ENCODE measurements at regions not wholly inside any gene's neighbourhood (a gene's known extent, or its start where the extent isn't known, plus 50 kb on each side); places are given as distances from the start of the nearest gene placed in this dataset.

DNA sequence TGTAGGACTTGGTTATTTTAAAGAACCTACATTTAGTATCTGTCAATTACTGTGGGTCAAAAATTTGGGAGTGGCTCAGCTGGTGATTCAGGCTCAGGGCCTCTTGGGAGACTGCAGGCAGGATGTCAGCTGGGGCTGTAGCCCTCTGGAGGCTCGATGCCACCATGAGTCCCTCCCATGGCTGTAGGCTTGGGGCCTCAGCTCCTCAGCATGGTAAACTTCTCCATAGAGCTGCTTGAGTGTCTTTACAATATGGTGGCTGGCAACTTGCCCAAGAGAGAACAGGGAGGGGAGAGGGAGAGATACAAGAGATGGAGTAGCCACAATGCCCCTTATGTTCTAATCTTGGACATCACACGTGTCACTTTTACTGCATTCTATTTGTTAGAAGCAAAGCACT, 470.4 kb downstream of the CDH26 start (continued):
- TF ChIP-seq, protein P1, sequence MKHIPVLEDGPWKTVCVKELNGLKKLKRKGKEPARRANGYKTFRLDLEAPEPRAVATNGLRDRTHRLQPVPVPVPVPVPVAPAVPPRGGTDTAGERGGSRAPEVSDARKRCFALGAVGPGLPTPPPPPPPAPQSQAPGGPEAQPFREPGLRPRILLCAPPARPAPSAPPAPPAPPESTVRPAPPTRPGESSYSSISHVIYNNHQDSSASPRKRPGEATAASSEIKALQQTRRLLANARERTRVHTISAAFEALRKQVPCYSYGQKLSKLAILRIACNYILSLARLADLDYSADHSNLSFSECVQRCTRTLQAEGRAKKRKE (CRISPR knock-in tag; IDR thresholded peaks at IDR 0.05; ENCODE audit: low read depth), result no peak

DNA sequence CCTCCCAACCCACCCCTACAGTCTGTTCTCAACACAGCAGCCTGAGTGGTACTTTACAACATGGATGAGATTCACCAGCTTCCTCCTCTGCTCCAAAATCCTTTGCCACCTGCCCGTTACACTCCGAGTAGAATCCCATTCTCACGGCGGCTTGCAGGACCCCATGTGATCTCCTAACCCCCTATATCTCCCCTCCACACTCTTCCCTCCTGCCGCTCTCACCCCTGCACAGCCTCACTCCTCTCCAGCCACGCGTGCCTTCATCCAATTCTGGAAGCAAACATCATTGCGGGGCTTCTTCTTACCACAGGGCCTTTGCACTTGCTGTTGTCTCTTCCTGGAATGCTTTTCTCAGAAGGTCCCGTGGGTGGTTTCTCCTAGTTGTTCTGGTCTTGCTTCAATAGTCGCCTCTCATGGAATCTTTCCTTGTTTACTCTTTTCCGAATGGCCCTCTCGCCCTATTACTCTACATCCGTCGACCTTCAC, 472.3 kb downstream of the CDH26 start:
- 27% methylated on average over 14 of the region's 14 CpGs for WGBS (ENCODE audit: missing lambda C conversion rate)
- H3K9me3 ChIP-seq, result no peaks in the 10 kb centered on the region
- H3K4me3 ChIP-seq, result no peak overlapping the region
- TF ChIP-seq ZFP36 (IDR thresholded peaks at IDR 0.05; ENCODE audit: borderline replicate concordance, partially characterized antibody) (no peak), TP53 (CRISPR knock-in tag; IDR thresholded peaks at IDR 0.05) (no peak), FOXS1 (CRISPR knock-in tag; IDR thresholded peaks at IDR 0.05) (no peak), BHLHE40 (IDR thresholded peaks at IDR 0.05; ENCODE audit: low read depth, low read length) (no peak), CBX8 (IDR thresholded peaks at IDR 0.05) (no peak), RCOR1 (IDR thresholded peaks at IDR 0.05; ENCODE audit: low read depth, low read length) (no peak), KDM1A (IDR thresholded peaks at IDR 0.05; ENCODE audit: low read depth) (no peak), PHF8 (IDR thresholded peaks at IDR 0.05; ENCODE audit: borderline replicate concordance, low read depth) (no peak), HEYL (CRISPR knock-in tag; IDR thresholded peaks at IDR 0.05) (no peak), FOSB (CRISPR knock-in tag; IDR thresholded peaks at IDR 0.05) (no peak), HOXA7 (CRISPR knock-in tag; IDR thresholded peaks at IDR 0.05) (no peak)
- H3K4me2 ChIP-seq, result no peak overlapping the region
- no peaks in the 10 kb centered on the region for H3K4me1 ChIP-seq
- DNase-seq (ENCODE audit: low read depth in 1 of 2, low spot score in 1 of 2), result no peak
- POLR2A ChIA-PET, result no interaction called here
- H3K27ac ChIP-seq, result no peak overlapping the region
- CTCF ChIA-PET, result interaction anchor here (0.7 kb wide), 1 partner anchor 167 kb away, joined by 3 read pairs; no protein-coding TSS in a partner anchor
- no peak for ATAC-seq
- no peak for FAIRE-seq

DNA sequence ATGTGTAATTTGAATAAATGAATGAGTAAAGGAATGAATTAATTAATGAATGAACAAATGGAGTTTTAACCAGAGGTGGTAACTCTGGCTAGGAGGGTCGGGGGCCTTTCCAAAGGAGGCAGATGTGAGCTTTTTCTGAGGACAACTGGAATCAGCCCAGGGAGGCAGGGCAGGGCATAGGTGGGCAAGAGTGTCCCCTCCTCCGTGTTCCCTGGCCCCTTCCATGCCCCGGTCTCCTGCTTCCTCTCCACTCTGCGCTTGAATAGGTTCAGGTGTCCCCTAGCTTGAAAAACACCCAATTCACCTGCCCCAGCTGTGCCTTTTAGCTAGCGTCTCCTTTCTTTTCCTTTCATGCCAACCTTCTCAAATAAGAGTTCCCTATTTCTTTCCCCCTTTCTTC, 473.1 kb downstream of the CDH26 start:
- TF ChIP-seq, protein P2, sequence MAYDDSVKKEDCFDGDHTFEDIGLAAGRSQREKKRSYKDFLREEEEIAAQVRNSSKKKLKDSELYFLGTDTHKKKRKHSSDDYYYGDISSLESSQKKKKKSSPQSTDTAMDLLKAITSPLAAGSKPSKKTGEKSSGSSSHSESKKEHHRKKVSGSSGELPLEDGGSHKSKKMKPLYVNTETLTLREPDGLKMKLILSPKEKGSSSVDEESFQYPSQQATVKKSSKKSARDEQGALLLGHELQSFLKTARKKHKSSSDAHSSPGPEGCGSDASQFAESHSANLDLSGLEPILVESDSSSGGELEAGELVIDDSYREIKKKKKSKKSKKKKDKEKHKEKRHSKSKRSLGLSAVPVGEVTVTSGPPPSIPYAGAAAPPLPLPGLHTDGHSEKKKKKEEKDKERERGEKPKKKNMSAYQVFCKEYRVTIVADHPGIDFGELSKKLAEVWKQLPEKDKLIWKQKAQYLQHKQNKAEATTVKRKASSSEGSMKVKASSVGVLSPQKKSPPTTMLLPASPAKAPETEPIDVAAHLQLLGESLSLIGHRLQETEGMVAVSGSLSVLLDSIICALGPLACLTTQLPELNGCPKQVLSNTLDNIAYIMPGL (CRISPR knock-in tag; IDR thresholded peaks at IDR 0.05; ENCODE audit: borderline replicate concordance), result no peak
- TF ChIP-seq HDAC2 (IDR thresholded peaks at IDR 0.05) (no peak), EHF (CRISPR knock-in tag; IDR thresholded peaks at IDR 0.05) (no peak), ZC3H11A (IDR thresholded peaks at IDR 0.05) (no peak), MYC (IDR thresholded peaks at IDR 0.05; ENCODE audit: borderline replicate concordance, low read length) (no peak), PHF8 (IDR thresholded peaks at IDR 0.05; ENCODE audit: borderline replicate concordance, low read depth) (no peak), JUNB (IDR thresholded peaks at IDR 0.05) (no peak), FOXS1 (CRISPR knock-in tag; IDR thresholded peaks at IDR 0.05) (no peak), HOXB5 (CRISPR knock-in tag; IDR thresholded peaks at IDR 0.05) (no peak), ESRRA (IDR thresholded peaks at IDR 0.05; ENCODE audit: borderline replicate concordance, low read length) (no peak), FOSB (CRISPR knock-in tag; IDR thresholded peaks at IDR 0.05) (no peak), NR3C1 (IDR thresholded peaks at IDR 0.05) (no peak), FOSL2 (IDR thresholded peaks at IDR 0.05) (no peak), FOSL2 (CRISPR knock-in tag; IDR thresholded peaks at IDR 0.05) (no peak), BHLHE40 (IDR thresholded peaks at IDR 0.05; ENCODE audit: low read depth, low read length) (no peak), SREBF2 (IDR thresholded peaks at IDR 0.05) (no peak), RCOR1 (IDR thresholded peaks at IDR 0.05; ENCODE audit: low read depth, low read length) (no peak)
- TF ChIP-seq, protein P3, sequence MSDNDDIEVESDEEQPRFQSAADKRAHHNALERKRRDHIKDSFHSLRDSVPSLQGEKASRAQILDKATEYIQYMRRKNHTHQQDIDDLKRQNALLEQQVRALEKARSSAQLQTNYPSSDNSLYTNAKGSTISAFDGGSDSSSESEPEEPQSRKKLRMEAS (IDR thresholded peaks at IDR 0.05), result no peak
- TF ChIP-seq, protein P1 (CRISPR knock-in tag; IDR thresholded peaks at IDR 0.05; ENCODE audit: low read depth), result no peak
- TF ChIP-seq, protein P4, sequence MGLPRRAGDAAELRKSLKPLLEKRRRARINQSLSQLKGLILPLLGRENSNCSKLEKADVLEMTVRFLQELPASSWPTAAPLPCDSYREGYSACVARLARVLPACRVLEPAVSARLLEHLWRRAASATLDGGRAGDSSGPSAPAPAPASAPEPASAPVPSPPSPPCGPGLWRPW (IDR thresholded peaks at IDR 0.05), result no peak
- 15% methylated on average over 5 of the region's 5 CpGs for WGBS (ENCODE audit: missing lambda C conversion rate)
- CTCF ChIA-PET, result no interaction called here
- Histone ChIP-seq H3K4me3 (no peak overlapping the region), H3K4me1 (no peaks in the 10 kb centered on the region), H3K4me2 (no peak overlapping the region), H3K27ac (no peak overlapping the region), H3K9me3 (no peaks in the 10 kb centered on the region)
- no peak for DNase-seq (ENCODE audit: low read depth in 1 of 2, low spot score in 1 of 2)
- POLR2A ChIA-PET, result no interaction called here
- no peak for FAIRE-seq
- ATAC-seq, result no peak
